A549 (cell line): ENCODE measurements at regions not wholly inside any gene's neighbourhood (a gene's known extent, or its start where the extent isn't known, plus 50 kb on each side); places are given as distances from the start of the nearest gene placed in this dataset.
A peak's percentile ranks its signal among the peaks of the same experiment; 100 is the strongest.
"Not testable (repeated sequence)": the region's sequence is repeated elsewhere in the genome, so short reads cannot be mapped to it uniquely, and the experiment has no call there.

Source experiments
- ATAC-seq, 2 experiments: fragments of 200-7000 bp in 1 of 2; fragments of >200 bp in 1 of 2; cut with Nextera tagmentation in 1 of 2; cut with Tn5 transposase in 1 of 2; 3 replicates each; pipeline versions ENCODE4 v1.8.0 to v1.9.1; 2018 to 2020; ENCODE audit warnings: mild to moderate bottlenecking in 1 of 2, moderate library complexity in 1 of 2
- CTCF ChIA-PET: fragments of 300-600 bp; sonication (Branson Sonifier 250); formaldehyde crosslinking; extraction: SDS; loops from one replicate; lab custom pipeline; 2021; ENCODE audit warnings: antibody characterized with exemption, inconsistent platforms; lab: Yijun Ruan, JAX
- POLR2A ChIA-PET: fragments of 350-600 bp; formaldehyde crosslinking; extraction: SDS; loops from one replicate; lab custom pipeline; 2021; ENCODE audit warnings: antibody characterized with exemption, inconsistent platforms; lab: Yijun Ruan, JAX
- DNase-seq, 2 experiments: peaks; one replicate each; pipeline versions ENCODE4 v3.0.0 to v3.0.0-alpha.2; 2011 to 2016; ENCODE audit warnings: low read depth in 1 of 2, low spot score in 1 of 2
- FAIRE-seq: peaks from 2 replicates; lab custom pipeline; 2011; peaks lifted over from hg19 to GRCh38; lab: Jason Lieb, UNC
- H3K27ac ChIP-seq, 2 experiments: fragments of >200 bp; sonication (Bioruptor Twin); formaldehyde crosslinking; 3 replicates each; pipeline ENCODE4 v1.5.1; 2016 to 2017
- H3K4me1 ChIP-seq: fragments of >200 bp; sonication (Bioruptor Twin); formaldehyde crosslinking; 3 replicates; pipeline ENCODE4 v1.6.1; 2016
- H3K4me2 ChIP-seq: fragments of >200 bp; sonication (Bioruptor Twin); formaldehyde crosslinking; 3 replicates; pipeline ENCODE4 v1.6.1; 2016
- H3K4me3 ChIP-seq: fragments of >200 bp; sonication (Bioruptor Twin); formaldehyde crosslinking; 3 replicates; pipeline ENCODE4 v1.5.1; 2016
- H3K9me3 ChIP-seq: fragments of >200 bp; sonication (Bioruptor Twin); formaldehyde crosslinking; 3 replicates; pipeline ENCODE4 v1.6.1; 2016
- BHLHE40 ChIP-seq: IDR thresholded peaks from 2 replicates; pipeline ENCODE4 v1.6.1; 2012; ENCODE audit warnings: low read depth, low read length, inconsistent platforms
- CBX2 ChIP-seq: fragments of 200-600 bp; sonication (generic); IDR thresholded peaks from 2 replicates; pipeline ENCODE4 v1.6.1; 2016; ENCODE audit warnings: low read depth, mild to moderate bottlenecking, borderline replicate concordance
- CEBPB ChIP-seq, 2 experiments: fragments of >200 bp in 1 of 2; sonication (Bioruptor Twin) in 1 of 2; formaldehyde crosslinking in 1 of 2; IDR thresholded peaks; 2 replicates each; pipeline ENCODE4 v1.6.1; 2012 to 2016
- CHD4 ChIP-seq: fragments of 200-600 bp; sonication (generic); IDR thresholded peaks from 2 replicates; pipeline ENCODE4 v1.6.1; 2016; ENCODE audit warnings: antibody characterized with exemption, mild to moderate bottlenecking, borderline replicate concordance
- ESRRA ChIP-seq: fragments of 150-350 bp; IDR thresholded peaks from 2 replicates; pipeline ENCODE4 v1.6.1; 2014; ENCODE audit warnings: mild to moderate bottlenecking, low read length, borderline replicate concordance
- HOXA7 ChIP-seq: fragments of 250-450 bp; sonication (Bioruptor Pico); IDR thresholded peaks from 2 replicates; pipeline ENCODE4 v1.5.0; 2020; ENCODE audit warnings: mild to moderate bottlenecking, moderate library complexity
- JUN ChIP-seq, 2 experiments: fragments of >200 bp; sonication (Bioruptor Twin); formaldehyde crosslinking; IDR thresholded peaks; 2 replicates in 1 of 2; 3 replicates in 1 of 2; pipeline ENCODE4 v1.6.1; 2016 to 2017
- JUNB ChIP-seq: fragments of >200 bp; sonication (Bioruptor Twin); formaldehyde crosslinking; IDR thresholded peaks from 2 replicates; pipeline ENCODE4 v1.6.1; 2016
- NPAS2 ChIP-seq: fragments of 250-450 bp; sonication (Bioruptor Pico); IDR thresholded peaks from 2 replicates; pipeline ENCODE4 v1.8.0; 2022; ENCODE audit warnings: mild to moderate bottlenecking, moderate library complexity, borderline replicate concordance
- RAD21 ChIP-seq, 2 experiments: fragments of >200 bp in 1 of 2; sonication (Bioruptor Twin) in 1 of 2; formaldehyde crosslinking in 1 of 2; IDR thresholded peaks in 1 of 2; conservative IDR thresholded peaks in 1 of 2; 2 replicates in 1 of 2; 3 replicates in 1 of 2; pipeline ENCODE4 v1.6.1; 2012 to 2018; ENCODE audit warnings: inconsistent platforms in 1 of 2
- SMC3 ChIP-seq: fragments of >200 bp; sonication (Bioruptor Twin); formaldehyde crosslinking; IDR thresholded peaks from 3 replicates; pipeline ENCODE4 v1.6.1; 2018; ENCODE audit warnings: inconsistent platforms
- WGBS: methylation state at CpG from one replicate; pipeline ENCODE4 v1.1.6; 2017; ENCODE audit errors: missing lambda C conversion rate; 5-methylcytosine and 5-hydroxymethylcytosine counted together
- TF ChIP-seq, protein P1 (sequence below): fragments of 200-600 bp; sonication (generic); IDR thresholded peaks from 2 replicates; pipeline ENCODE4 v1.6.1; 2016; ENCODE audit warnings: antibody characterized with exemption, mild to moderate bottlenecking, moderate library complexity
- TF ChIP-seq, protein P2 (sequence below): IDR thresholded peaks from 2 replicates; pipeline ENCODE4 v1.6.1; 2012
- TF ChIP-seq, protein P3 (sequence below): fragments of >200 bp; sonication (Bioruptor Twin); formaldehyde crosslinking; IDR thresholded peaks from 3 replicates; pipeline ENCODE4 v1.5.1; 2016
- TF ChIP-seq, protein P4 (sequence below): IDR thresholded peaks from 2 replicates; pipeline ENCODE4 v1.6.1; 2012
- TF ChIP-seq, protein P5 (sequence below): fragments of 250-450 bp; sonication (Bioruptor Pico); IDR thresholded peaks from 2 replicates; pipeline ENCODE4 v1.5.0; 2020; ENCODE audit warnings: low read depth, mild to moderate bottlenecking, moderate library complexity
- TF ChIP-seq, protein P6 (sequence below): fragments of 450-650 bp; IDR thresholded peaks from 2 replicates; pipeline ENCODE4 v1.6.1; 2014; ENCODE audit warnings: antibody characterized with exemption

DNA sequence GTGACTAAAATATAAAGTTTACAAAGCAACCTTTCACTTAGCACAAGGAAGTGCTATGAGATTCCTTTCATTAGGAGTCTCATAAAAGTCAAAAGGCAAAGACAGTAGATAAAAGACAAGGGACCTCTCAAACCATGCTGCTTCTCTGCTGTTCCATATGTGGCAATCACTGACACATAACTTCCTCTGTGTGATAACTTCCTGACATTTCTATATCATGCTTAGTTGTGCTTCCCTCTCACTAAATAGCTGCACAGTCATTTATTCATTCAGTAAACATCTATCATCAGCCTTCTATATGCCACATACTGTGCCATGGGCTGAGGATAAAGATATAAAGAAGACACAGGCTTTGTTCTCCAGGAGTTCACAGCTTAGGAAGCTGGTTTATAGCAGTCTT is 214.8 kb upstream of the GRIK2 start:
- FAIRE-seq (no peak), ATAC-seq (no peak), DNase-seq (no peak)
- POLR2A ChIA-PET: no interaction called here
- Histone ChIP-seq H3K4me1 (no peaks in the 10 kb centered on the region), H3K4me2 (no peak overlapping the region), H3K27ac (no peak overlapping the region), H3K4me3 (no peak overlapping the region), H3K9me3 (no peaks in the 10 kb centered on the region)
- CTCF ChIA-PET: no interaction called here
- TF ChIP-seq CEBPB (IDR thresholded peaks at IDR 0.05) (no peak), NPAS2 (CRISPR knock-in tag) (no peak), JUNB (no peak), CHD4 (no peak), RAD21 (conservative IDR thresholded peaks at IDR 0.05 in 1 of 2, IDR thresholded peaks at IDR 0.05 in 1 of 2) (no peak), SMC3 (no peak), JUN (IDR thresholded peaks at IDR 0.05) (no peak), CBX2 (no peak)
- TF ChIP-seq, protein P1, sequence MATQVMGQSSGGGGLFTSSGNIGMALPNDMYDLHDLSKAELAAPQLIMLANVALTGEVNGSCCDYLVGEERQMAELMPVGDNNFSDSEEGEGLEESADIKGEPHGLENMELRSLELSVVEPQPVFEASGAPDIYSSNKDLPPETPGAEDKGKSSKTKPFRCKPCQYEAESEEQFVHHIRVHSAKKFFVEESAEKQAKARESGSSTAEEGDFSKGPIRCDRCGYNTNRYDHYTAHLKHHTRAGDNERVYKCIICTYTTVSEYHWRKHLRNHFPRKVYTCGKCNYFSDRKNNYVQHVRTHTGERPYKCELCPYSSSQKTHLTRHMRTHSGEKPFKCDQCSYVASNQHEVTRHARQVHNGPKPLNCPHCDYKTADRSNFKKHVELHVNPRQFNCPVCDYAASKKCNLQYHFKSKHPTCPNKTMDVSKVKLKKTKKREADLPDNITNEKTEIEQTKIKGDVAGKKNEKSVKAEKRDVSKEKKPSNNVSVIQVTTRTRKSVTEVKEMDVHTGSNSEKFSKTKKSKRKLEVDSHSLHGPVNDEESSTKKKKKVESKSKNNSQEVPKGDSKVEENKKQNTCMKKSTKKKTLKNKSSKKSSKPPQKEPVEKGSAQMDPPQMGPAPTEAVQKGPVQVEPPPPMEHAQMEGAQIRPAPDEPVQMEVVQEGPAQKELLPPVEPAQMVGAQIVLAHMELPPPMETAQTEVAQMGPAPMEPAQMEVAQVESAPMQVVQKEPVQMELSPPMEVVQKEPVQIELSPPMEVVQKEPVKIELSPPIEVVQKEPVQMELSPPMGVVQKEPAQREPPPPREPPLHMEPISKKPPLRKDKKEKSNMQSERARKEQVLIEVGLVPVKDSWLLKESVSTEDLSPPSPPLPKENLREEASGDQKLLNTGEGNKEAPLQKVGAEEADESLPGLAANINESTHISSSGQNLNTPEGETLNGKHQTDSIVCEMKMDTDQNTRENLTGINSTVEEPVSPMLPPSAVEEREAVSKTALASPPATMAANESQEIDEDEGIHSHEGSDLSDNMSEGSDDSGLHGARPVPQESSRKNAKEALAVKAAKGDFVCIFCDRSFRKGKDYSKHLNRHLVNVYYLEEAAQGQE: no peak
- TF ChIP-seq, protein P2, sequence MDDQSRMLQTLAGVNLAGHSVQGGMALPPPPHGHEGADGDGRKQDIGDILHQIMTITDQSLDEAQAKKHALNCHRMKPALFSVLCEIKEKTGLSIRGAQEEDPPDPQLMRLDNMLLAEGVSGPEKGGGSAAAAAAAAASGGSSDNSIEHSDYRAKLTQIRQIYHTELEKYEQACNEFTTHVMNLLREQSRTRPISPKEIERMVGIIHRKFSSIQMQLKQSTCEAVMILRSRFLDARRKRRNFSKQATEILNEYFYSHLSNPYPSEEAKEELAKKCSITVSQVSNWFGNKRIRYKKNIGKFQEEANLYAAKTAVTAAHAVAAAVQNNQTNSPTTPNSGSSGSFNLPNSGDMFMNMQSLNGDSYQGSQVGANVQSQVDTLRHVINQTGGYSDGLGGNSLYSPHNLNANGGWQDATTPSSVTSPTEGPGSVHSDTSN: no peak
- TF ChIP-seq, protein P3, sequence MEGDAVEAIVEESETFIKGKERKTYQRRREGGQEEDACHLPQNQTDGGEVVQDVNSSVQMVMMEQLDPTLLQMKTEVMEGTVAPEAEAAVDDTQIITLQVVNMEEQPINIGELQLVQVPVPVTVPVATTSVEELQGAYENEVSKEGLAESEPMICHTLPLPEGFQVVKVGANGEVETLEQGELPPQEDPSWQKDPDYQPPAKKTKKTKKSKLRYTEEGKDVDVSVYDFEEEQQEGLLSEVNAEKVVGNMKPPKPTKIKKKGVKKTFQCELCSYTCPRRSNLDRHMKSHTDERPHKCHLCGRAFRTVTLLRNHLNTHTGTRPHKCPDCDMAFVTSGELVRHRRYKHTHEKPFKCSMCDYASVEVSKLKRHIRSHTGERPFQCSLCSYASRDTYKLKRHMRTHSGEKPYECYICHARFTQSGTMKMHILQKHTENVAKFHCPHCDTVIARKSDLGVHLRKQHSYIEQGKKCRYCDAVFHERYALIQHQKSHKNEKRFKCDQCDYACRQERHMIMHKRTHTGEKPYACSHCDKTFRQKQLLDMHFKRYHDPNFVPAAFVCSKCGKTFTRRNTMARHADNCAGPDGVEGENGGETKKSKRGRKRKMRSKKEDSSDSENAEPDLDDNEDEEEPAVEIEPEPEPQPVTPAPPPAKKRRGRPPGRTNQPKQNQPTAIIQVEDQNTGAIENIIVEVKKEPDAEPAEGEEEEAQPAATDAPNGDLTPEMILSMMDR: no peak

DNA sequence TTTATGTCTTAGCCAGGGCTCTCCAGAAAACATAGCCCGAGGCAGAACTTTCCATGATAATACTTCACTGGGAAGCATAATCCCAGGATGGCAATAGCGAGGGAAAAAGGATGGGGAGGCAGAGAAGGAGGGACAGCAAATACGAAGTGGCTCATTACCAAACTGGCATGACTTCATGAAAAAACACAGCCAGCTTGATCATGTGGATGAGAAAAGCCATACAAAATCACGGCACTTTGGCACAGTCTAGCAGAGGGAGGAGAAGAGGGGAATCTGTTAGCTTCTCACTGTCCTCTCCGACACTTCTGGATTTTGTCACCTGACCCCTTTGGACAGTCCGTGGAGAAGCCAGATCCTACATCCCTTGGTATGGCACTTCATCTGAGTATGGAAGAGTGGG is 212.5 kb upstream of the GRIK2 start:
- Histone ChIP-seq H3K9me3 (no peaks in the 10 kb centered on the region), H3K4me2 (no peak overlapping the region), H3K27ac (no peak overlapping the region), H3K4me1 (no peaks in the 10 kb centered on the region)
- ATAC-seq (no peak), FAIRE-seq (no peak), DNase-seq (no peak)
- POLR2A ChIA-PET: no interaction called here
- WGBS: 42% methylated on average over 6 of the region's 6 CpGs
- TF ChIP-seq, protein P4, sequence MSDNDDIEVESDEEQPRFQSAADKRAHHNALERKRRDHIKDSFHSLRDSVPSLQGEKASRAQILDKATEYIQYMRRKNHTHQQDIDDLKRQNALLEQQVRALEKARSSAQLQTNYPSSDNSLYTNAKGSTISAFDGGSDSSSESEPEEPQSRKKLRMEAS: no peak
- no peak for TF ChIP-seq HOXA7
- TF ChIP-seq SMC3: no peak
- TF ChIP-seq, protein P5, sequence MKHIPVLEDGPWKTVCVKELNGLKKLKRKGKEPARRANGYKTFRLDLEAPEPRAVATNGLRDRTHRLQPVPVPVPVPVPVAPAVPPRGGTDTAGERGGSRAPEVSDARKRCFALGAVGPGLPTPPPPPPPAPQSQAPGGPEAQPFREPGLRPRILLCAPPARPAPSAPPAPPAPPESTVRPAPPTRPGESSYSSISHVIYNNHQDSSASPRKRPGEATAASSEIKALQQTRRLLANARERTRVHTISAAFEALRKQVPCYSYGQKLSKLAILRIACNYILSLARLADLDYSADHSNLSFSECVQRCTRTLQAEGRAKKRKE (CRISPR knock-in tag): no peak
- no peak for TF ChIP-seq JUNB
- TF ChIP-seq, protein P6, sequence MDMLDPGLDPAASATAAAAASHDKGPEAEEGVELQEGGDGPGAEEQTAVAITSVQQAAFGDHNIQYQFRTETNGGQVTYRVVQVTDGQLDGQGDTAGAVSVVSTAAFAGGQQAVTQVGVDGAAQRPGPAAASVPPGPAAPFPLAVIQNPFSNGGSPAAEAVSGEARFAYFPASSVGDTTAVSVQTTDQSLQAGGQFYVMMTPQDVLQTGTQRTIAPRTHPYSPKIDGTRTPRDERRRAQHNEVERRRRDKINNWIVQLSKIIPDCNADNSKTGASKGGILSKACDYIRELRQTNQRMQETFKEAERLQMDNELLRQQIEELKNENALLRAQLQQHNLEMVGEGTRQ: no peak
- no peak for TF ChIP-seq ESRRA
- TF ChIP-seq BHLHE40: no peak
- TF ChIP-seq, all 56 proteins: peak for 0
- CTCF ChIA-PET: no interaction called here
- H3K4me3 ChIP-seq: no peak overlapping the region

DNA sequence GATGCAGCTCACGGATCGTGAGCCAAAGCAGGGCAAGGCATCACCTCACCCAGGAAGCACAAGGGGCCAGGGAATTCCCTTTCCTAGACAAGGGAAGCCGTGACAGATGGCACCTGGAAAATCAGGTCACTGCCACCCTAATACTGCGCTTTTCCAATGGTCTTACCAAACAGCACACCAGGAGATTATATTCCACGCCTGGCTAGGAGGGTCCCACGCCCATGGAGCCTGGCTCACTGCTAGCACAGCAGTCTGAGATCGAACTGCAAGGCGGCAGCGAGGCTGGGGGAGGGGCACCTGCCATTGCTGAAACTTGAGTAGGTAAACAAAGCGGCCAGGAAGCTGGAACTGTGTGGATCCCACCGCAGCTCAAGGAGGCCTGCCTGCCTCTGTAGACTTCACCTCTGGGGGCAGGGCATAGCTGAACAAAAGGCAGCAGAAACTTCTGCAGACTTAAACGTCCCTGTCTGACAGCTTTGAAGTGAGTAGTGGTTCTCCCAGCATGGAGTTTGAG is 205.2 kb upstream of the GRIK2 start:
- H3K4me3 ChIP-seq, POLR2A ChIA-PET: not testable (repeated sequence)

More for the DNA sequence above, 205.2 kb upstream of the GRIK2 start:
- H3K9me3 ChIP-seq, H3K4me1 ChIP-seq, DNase-seq, ATAC-seq, FAIRE-seq, H3K27ac ChIP-seq, CTCF ChIA-PET: not testable (repeated sequence)
- 17% methylated on average over 5 of the region's 12 CpGs for WGBS
- peak overlapping the region; percentile 14; the same call in 1 of the 3 replicates for H3K4me2 ChIP-seq
